ENCODE measurements at regions not wholly inside any gene's neighbourhood (a gene's known extent, or its start where the extent isn't known, plus 50 kb on each side); places are given as distances from the start of the nearest gene placed in this dataset.

DNA sequence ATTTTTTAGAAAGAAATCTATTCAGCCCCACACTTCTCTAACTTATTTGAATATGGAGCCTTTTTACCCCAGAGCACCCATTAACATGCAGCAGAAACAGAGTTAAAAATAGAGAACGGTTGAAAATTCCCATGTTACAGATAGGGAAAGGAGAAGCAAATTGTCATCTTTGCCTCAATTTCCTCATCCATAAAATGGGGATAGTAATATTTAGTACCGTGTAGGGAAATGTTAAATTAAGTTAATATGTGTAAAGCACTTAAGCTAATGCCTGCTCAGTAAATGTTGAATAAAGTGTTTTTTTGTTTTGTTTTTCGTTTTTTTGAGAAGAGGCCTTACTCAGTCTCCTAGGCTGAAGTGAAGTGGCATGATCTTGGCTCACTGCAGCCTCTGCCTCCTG, 50.3 kb downstream of the NAV1 start:
- TF ChIP-seq CTCF (conservative IDR thresholded peaks at IDR 0.05; ENCODE audit: low read depth, low read length) (no peak), EZH2 (IDR thresholded peaks at IDR 0.05; ENCODE audit: borderline replicate concordance, low read depth, low read length, poor library complexity, severe bottlenecking) (no peak)
